Psoas muscle (tissue), 7 donors: ENCODE measurements at regions not wholly inside any gene's neighbourhood (a gene's known extent, or its start where the extent isn't known, plus 50 kb on each side); places are given as distances from the start of the nearest gene placed in this dataset.
"Not testable (repeated sequence)": the region's sequence is repeated elsewhere in the genome, so short reads cannot be mapped to it uniquely, and the experiment has no call there.

Experiments used
- ATAC-seq, 4 donors: fragments of 200-7000 bp; cut with Tn5 transposase; one replicate each; pipeline ENCODE4 v1.9.1; 2020; ENCODE audit warnings: moderate library complexity in 3 of 4, mild to moderate bottlenecking in 2 of 4
- DNase-seq, 2 donors: peaks; one replicate each; pipeline ENCODE4 v3.0.0-alpha.2; 2020
- H3K27ac ChIP-seq: fragments of 200-600 bp; one replicate; pipeline ENCODE4 v1.8.0; 2022
- H3K27me3 ChIP-seq, 3 donors: fragments of 200-600 bp in 1 of 3; one replicate each; pipeline versions ENCODE4 v1.6.1 to v1.8.0; 2013 to 2022; ENCODE audit warnings: low read length in 2 of 3, mild to moderate bottlenecking in 2 of 3, moderate library complexity in 1 of 3; ENCODE audit not compliant: insufficient read depth in 3 of 3
- H3K36me3 ChIP-seq, 2 donors: fragments of 200-600 bp in 1 of 2; one replicate each; pipeline versions ENCODE4 v1.6.1 to v1.8.0; 2013 to 2022; ENCODE audit warnings: low read depth in 1 of 2, mild to moderate bottlenecking in 1 of 2, moderate library complexity in 1 of 2; ENCODE audit not compliant: insufficient read depth in 1 of 2
- H3K4me1 ChIP-seq: fragments of 200-600 bp; one replicate; pipeline ENCODE4 v1.8.0; 2022
- H3K4me3 ChIP-seq: fragments of 200-600 bp; one replicate; pipeline ENCODE4 v1.8.0; 2022; ENCODE audit warnings: mild to moderate bottlenecking
- H3K9me3 ChIP-seq: fragments of 200-600 bp; one replicate; pipeline ENCODE4 v1.8.0; 2022
- CTCF ChIP-seq: fragments of 200-600 bp; IDR thresholded peaks from one replicate; pipeline ENCODE4 v1.8.0; 2022; ENCODE audit warnings: antibody characterized with exemption
- WGBS, 3 donors: extraction: QIAGEN DNeasy Blood & Tissue Kit; methylation state at CpG; one replicate each; pipeline versions ENCODE4 v1.1.6 to v1.1.7; 2013; 5-methylcytosine and 5-hydroxymethylcytosine counted together
- intact Hi-C, 2 donors: fragments of 100-400 bp; cut with DNase I; formaldehyde crosslinking; loops; one replicate each; pipeline versions ENCODE4 v1.11.0 to v1.14.2; 2022
- donor health status: healthy with polysubstance abuse.
- donor health status: DM: no; HTN: no; CAD: no; lungs with moderate emphysema.
- donor health status: Bipolar disorder and iron deficiency.
- donor health status: healthy.
- donor health status: DM: yes; HTN: yes; CAD: no.
- donor health status: DM: no; HTN: no; CAD: no.
- donor health status: DM: yes; HTN: yes; CAD: no.

DNA sequence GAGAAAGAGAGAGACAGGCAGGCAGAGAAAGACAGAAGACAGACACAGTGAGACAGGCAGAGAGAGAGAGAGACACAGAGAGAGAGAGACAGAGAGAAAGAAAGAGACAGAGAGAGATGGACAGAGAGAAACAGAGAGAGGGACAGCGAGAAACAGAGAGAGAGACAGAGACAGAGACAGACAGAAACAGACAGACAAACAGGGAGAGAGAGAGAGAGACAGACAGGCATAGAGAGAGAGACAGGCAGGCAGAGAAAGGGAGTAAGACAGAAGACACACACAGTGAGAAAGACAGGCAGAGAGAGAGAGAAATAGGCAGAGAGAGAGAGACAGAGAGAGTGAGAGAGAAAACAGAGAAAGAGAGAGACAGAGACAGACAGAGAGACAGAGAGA, 105.3 kb upstream of the ANKRD30BL start:
- Histone ChIP-seq H3K9me3 (no peaks in the 10 kb centered on the region), H3K36me3 (no peaks in the 10 kb centered on the region), H3K4me3 (no peak overlapping the region), H3K27ac (no peak overlapping the region), H3K27me3 (peaks cover 0 to 20% (median 0%) of the 10 kb centered on the region in 3 donors), H3K4me1 (peaks cover 3% of the 10 kb centered on the region)
- DNase-seq: no peak
- WGBS, 3 donors: 59 to 88% (median 79%) methylated on average over 1 of the region's 1 CpG
- no peak for ATAC-seq
- no peak for TF ChIP-seq CTCF
- intact Hi-C loops: loop anchor here in 1 of 2 donors (10.0 kb wide), 1 partner anchor 1578 kb away; no protein-coding TSS in a partner anchor

- H3K36me3 ChIP-seq, H3K27ac ChIP-seq, ATAC-seq, H3K4me1 ChIP-seq, DNase-seq, H3K9me3 ChIP-seq: not testable (repeated sequence)
- H3K4me3 ChIP-seq: peak overlapping the region; percentile 56
- intact Hi-C loops: loop anchor here in 1 of 2 donors (10.0 kb wide), 1 partner anchor 1577 kb away; no protein-coding TSS in a partner anchor
- H3K27me3 ChIP-seq: peaks cover 0 to 20% (median 0%) of the 10 kb centered on the region in 3 donors
- WGBS, 3 donors: 13 to 17% (median 16%) methylated on average over 30 to 31 of the region's 31 CpGs
Measured at GRCh38 chr2:132267498-132268283, 105.9 kb upstream of the ANKRD30BL start.

GRCh38 chr2:132268284-132268976, 106.7 kb upstream of the ANKRD30BL start:
- Histone ChIP-seq H3K4me3 (peak overlapping the region; percentile 56), H3K27me3 (peaks cover 0 to 20% (median 0%) of the 10 kb centered on the region in 3 donors)
- peak; percentile 63 for TF ChIP-seq CTCF
- not testable (repeated sequence) for H3K27ac ChIP-seq, DNase-seq, H3K36me3 ChIP-seq, H3K4me1 ChIP-seq, H3K9me3 ChIP-seq, ATAC-seq
- WGBS, 3 donors: 17 to 18% (median 18%) methylated on average over 20 of the region's 20 CpGs
- intact Hi-C loops: loop anchor here in 1 of 2 donors (10.0 kb wide), 1 partner anchor 1576 kb away; no protein-coding TSS in a partner anchor

GRCh38 chr2:132268977-132269523, 107.3 kb upstream of the ANKRD30BL start:
- peaks cover 0 to 20% (median 0%) of the 10 kb centered on the region in 3 donors for H3K27me3 ChIP-seq
- DNase-seq (no peak), ATAC-seq (no peak)
- no peak for TF ChIP-seq CTCF
- no peaks in the 10 kb centered on the region for H3K36me3 ChIP-seq
- H3K27ac ChIP-seq: no peak overlapping the region
- WGBS, 3 donors: 32 to 47% (median 40%) methylated on average over 19 of the region's 19 CpGs
- H3K9me3 ChIP-seq: no peaks in the 10 kb centered on the region
- no peak overlapping the region for H3K4me3 ChIP-seq
- H3K4me1 ChIP-seq: peaks cover 3% of the 10 kb centered on the region
- intact Hi-C loops: loop anchor here in 1 of 2 donors (10.0 kb wide), 1 partner anchor 1576 kb away; no protein-coding TSS in a partner anchor

DNA sequence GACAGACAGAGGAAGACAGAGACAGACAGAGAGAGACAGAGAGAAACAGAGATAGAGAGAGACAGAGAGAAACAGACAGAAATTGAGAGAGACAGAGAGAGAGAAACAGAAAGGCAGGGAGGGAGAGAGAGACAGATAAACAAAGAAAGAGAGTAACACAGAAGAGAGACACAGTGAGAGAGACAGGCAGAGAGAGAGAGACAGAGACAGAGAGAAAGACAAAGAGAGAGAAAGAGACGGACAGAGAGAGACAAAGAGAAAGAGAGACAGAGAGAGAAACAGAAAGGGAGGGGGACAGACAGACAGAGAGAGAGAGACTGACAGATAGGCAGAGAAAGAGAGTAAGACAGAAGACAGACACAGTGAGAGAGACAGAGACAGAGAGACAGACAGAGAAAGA, 108.5 kb upstream of the ANKRD30BL start:
- no peaks in the 10 kb centered on the region for H3K9me3 ChIP-seq
- intact Hi-C loops: no loop called here
- H3K4me3 ChIP-seq: no peak overlapping the region
- WGBS, 3 donors: 45 to 83% (median 72%) methylated on average over 1 of the region's 1 CpG
- H3K4me1 ChIP-seq: peaks cover 3% of the 10 kb centered on the region
- H3K36me3 ChIP-seq: no peaks in the 10 kb centered on the region
- no peak for ATAC-seq
- no peak for TF ChIP-seq CTCF
- peaks cover 0 to 20% (median 0%) of the 10 kb centered on the region in 3 donors for H3K27me3 ChIP-seq
- H3K27ac ChIP-seq: no peak overlapping the region
- no peak for DNase-seq
